ENCODE measurements at regions not wholly inside any gene's neighbourhood (a gene's known extent, or its start where the extent isn't known, plus 50 kb on each side); places are given as distances from the start of the nearest gene placed in this dataset.

DNA sequence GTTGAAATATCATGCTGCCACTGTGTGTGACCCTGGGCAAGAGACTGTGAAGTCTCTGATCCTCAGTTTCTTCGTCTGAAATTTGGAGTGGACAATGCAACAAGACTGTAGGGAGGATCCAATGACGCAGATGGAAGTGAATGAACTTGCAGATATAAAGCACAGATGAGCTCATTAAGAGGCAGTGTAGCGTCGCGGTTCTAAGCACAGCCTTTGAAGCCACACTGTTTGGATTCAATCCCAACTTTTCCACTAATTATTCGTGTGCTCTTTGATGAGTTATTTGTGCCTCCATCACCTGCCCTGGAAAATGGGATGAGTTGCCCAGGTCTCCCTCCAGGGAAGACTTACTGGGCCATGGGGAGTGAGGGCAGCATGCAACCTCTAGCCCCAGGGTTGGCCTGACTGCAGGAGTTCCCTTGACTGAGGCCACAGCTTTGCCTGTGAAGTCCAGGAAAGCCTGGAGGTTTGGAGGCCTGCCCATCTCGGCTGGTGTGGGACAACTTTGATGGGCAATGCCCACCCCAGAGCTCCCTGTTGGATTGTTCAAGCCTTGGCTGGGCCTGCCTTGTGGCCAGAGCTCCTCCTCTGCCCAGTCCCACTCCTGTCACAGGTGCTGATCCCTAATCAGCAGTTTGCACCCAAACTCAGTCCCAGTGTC is 266.0 kb upstream of the B3GAT1 start:
- H3K4me3 ChIP-seq (ENCODE audit: low read depth in 2 of 2, low read length in 2 of 2), result no peak overlapping the region
- H3K36me3 ChIP-seq (ENCODE audit: control insufficient read depth, insufficient read depth, low read length), result no peaks in the 10 kb centered on the region
- no peak for DNase-seq (ENCODE audit: low read depth, low spot score)
- H3K27ac ChIP-seq (ENCODE audit: low read length), result no peak overlapping the region
- ChIA-PET CTCF (no interaction called here), POLR2A (no interaction called here)
- ATAC-seq, result no peak
- intact Hi-C loops (cut with micrococcal nuclease; ENCODE audit: unreplicated experiment) (no loop called here), in situ Hi-C loops (cut with HindIII; ENCODE audit: low pct_unique_long_range_greater_than_20kb, low sequenced_read_pairs) (no loop called here)
- peaks cover 31% of the 10 kb centered on the region for H3K27me3 ChIP-seq (ENCODE audit: control insufficient read depth, insufficient read depth, low read length)
- no TSS peak for BruUV-seq (replicated peaks)
- TF ChIP-seq, protein P1, sequence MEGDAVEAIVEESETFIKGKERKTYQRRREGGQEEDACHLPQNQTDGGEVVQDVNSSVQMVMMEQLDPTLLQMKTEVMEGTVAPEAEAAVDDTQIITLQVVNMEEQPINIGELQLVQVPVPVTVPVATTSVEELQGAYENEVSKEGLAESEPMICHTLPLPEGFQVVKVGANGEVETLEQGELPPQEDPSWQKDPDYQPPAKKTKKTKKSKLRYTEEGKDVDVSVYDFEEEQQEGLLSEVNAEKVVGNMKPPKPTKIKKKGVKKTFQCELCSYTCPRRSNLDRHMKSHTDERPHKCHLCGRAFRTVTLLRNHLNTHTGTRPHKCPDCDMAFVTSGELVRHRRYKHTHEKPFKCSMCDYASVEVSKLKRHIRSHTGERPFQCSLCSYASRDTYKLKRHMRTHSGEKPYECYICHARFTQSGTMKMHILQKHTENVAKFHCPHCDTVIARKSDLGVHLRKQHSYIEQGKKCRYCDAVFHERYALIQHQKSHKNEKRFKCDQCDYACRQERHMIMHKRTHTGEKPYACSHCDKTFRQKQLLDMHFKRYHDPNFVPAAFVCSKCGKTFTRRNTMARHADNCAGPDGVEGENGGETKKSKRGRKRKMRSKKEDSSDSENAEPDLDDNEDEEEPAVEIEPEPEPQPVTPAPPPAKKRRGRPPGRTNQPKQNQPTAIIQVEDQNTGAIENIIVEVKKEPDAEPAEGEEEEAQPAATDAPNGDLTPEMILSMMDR (IDR thresholded peaks at IDR 0.05), result no peak
- no peak for TF ChIP-seq REST (IDR thresholded peaks at IDR 0.05; ENCODE audit: insufficient read depth in 1 of 2, low read depth in 2 of 2, low read length in 1 of 2)
- H3K9me3 ChIP-seq (ENCODE audit: control insufficient read depth, insufficient read depth, low read depth, low read length), result no peaks in the 10 kb centered on the region
- H3K4me1 ChIP-seq (ENCODE audit: control insufficient read depth, insufficient read depth, low read length), result no peaks in the 10 kb centered on the region

GRCh38 chr11:134677397-134677822 is 265.4 kb upstream of the B3GAT1 start:
- no peaks in the 10 kb centered on the region for H3K36me3 ChIP-seq (ENCODE audit: control insufficient read depth, insufficient read depth, low read length)
- ATAC-seq, result no peak; the same call in 1 of the 2 replicates
- no peak overlapping the region for H3K27ac ChIP-seq (ENCODE audit: low read length)
- no peak for DNase-seq (ENCODE audit: low read depth, low spot score)
- no peaks in the 10 kb centered on the region for H3K9me3 ChIP-seq (ENCODE audit: control insufficient read depth, insufficient read depth, low read depth, low read length)
- TF ChIP-seq REST (IDR thresholded peaks at IDR 0.05; ENCODE audit: insufficient read depth in 1 of 2, low read depth in 2 of 2, low read length in 1 of 2) (no peak), POLR2AphosphoS5 (IDR thresholded peaks at IDR 0.05; ENCODE audit: low read depth, low read length) (no peak), SIN3A (IDR thresholded peaks at IDR 0.05; ENCODE audit: borderline replicate concordance, insufficient read depth, low read depth, low read length) (no peak), TCF7L2 (IDR thresholded peaks at IDR 0.05; ENCODE audit: low read depth, low read length) (no peak)
- TF ChIP-seq, protein P1 (IDR thresholded peaks at IDR 0.05), result no peak
- ChIA-PET POLR2A (no interaction called here), CTCF (no interaction called here)
- intact Hi-C loops (cut with micrococcal nuclease; ENCODE audit: unreplicated experiment) (no loop called here), in situ Hi-C loops (cut with HindIII; ENCODE audit: low pct_unique_long_range_greater_than_20kb, low sequenced_read_pairs) (no loop called here)
- H3K4me3 ChIP-seq (ENCODE audit: low read depth in 2 of 2, low read length in 2 of 2), result no peak overlapping the region
- no TSS peak for BruUV-seq (replicated peaks)
- H3K27me3 ChIP-seq (ENCODE audit: control insufficient read depth, insufficient read depth, low read length), result peaks cover 31% of the 10 kb centered on the region
- no peaks in the 10 kb centered on the region for H3K4me1 ChIP-seq (ENCODE audit: control insufficient read depth, insufficient read depth, low read length)

Measured in Panc1 (cell line).